GM12878 (cell line): ENCODE measurements at regions not wholly inside any gene's neighbourhood (a gene's known extent, or its start where the extent isn't known, plus 50 kb on each side); places are given as distances from the start of the nearest gene placed in this dataset.

Experiments used
- ATAC-seq: fragments of 200-7000 bp; cut with Tn5 transposase; 3 replicates; pipeline ENCODE4 v1.9.1; 2020; ENCODE audit warnings: mild to moderate bottlenecking, moderate library complexity
- BruUV-seq: library from RNA; stranded (reverse); fragments of 400-500 nt; replicated peaks from 2 replicates; lab custom pipeline; 2021; lab: Mats Ljungman, UMichigan
- CTCF ChIA-PET: fragments of 300-600 bp; sonication (Branson Sonifier 250); formaldehyde crosslinking; extraction: SDS; loops from one replicate; lab custom pipeline; 2021; ENCODE audit warnings: inconsistent platforms; lab: Yijun Ruan, JAX
- POLR2A ChIA-PET: fragments of 350-600 bp; formaldehyde crosslinking; extraction: SDS; loops from one replicate; lab custom pipeline; 2021; ENCODE audit warnings: inconsistent platforms; lab: Charles Lee
- RAD21 ChIA-PET: fragments of 300-600 bp; sonication (Branson Sonifier 250); formaldehyde crosslinking; loops from one replicate; lab custom pipeline; 2023; ENCODE audit warnings: antibody characterized with exemption; ENCODE audit not compliant: unreplicated experiment; lab: Charles Lee
- SMC1A ChIA-PET: fragments of 300-600 bp; sonication (Branson Sonifier 250); formaldehyde crosslinking; loops from one replicate; lab custom pipeline; 2023; ENCODE audit not compliant: unreplicated experiment, uncharacterized antibody; lab: Charles Lee
- DNase-seq: peaks from one replicate; pipeline ENCODE4 v3.0.0-alpha.2; 2011; ENCODE audit warnings: low read depth, low spot score
- FAIRE-seq: peaks from 3 replicates; lab custom pipeline; 2011; peaks lifted over from hg19 to GRCh38; lab: Jason Lieb, UNC
- H2AFZ ChIP-seq: 2 replicates; pipeline ENCODE4 v1.6.0; 2011; ENCODE audit warnings: low read depth, low read length, control low read depth; ENCODE audit not compliant: control insufficient read depth
- H3K27ac ChIP-seq: 2 replicates; pipeline ENCODE4 v1.5.1; 2011; ENCODE audit warnings: control low read depth; ENCODE audit not compliant: control insufficient read depth, insufficient read depth
- H3K27me3 ChIP-seq, 2 experiments: replicated peaks in 1 of 2; 2 replicates each; pipeline versions ENCODE4 v1.6.0 to v1.6.1; 2011; ENCODE audit warnings: low read length in 1 of 2; ENCODE audit not compliant: control insufficient read depth in 2 of 2, insufficient read depth in 2 of 2
- H3K36me3 ChIP-seq, 2 experiments: 2 replicates each; pipeline ENCODE4 v1.5.1; 2011; ENCODE audit warnings: low read length in 1 of 2; ENCODE audit not compliant: control insufficient read depth in 2 of 2, insufficient read depth in 2 of 2
- H3K4me1 ChIP-seq: 2 replicates; pipeline ENCODE4 v1.6.1; 2011; ENCODE audit warnings: mild to moderate bottlenecking, low read length, moderate library complexity, mixed read lengths; ENCODE audit not compliant: control insufficient read depth, insufficient read depth
- H3K4me2 ChIP-seq: 2 replicates; pipeline ENCODE4 v1.6.0; 2011; ENCODE audit warnings: control low read depth; ENCODE audit not compliant: control insufficient read depth, insufficient read depth
- H3K4me3 ChIP-seq: fragments of 200-600 bp; sonication (generic); 2 replicates; pipeline ENCODE4 v1.5.1; 2016
- H3K79me2 ChIP-seq: 2 replicates; pipeline ENCODE4 v1.6.0; 2011; ENCODE audit warnings: low read length; ENCODE audit not compliant: control insufficient read depth, insufficient read depth
- H3K9ac ChIP-seq: 2 replicates; pipeline ENCODE4 v1.8.0; 2011; ENCODE audit warnings: low read length, control low read depth, mixed read lengths; ENCODE audit not compliant: control insufficient read depth, insufficient read depth
- H3K9me3 ChIP-seq: replicated peaks from 3 replicates; pipeline ENCODE4 v1.5.1; 2011; ENCODE audit warnings: mild to moderate bottlenecking, low read length; ENCODE audit not compliant: control insufficient read depth, insufficient read depth
- H4K20me1 ChIP-seq: 2 replicates; pipeline ENCODE4 v1.6.0; 2011; ENCODE audit not compliant: control insufficient read depth, insufficient read depth
- ASH2L ChIP-seq: fragments of 300-600, 200-600 bp; sonication (generic); IDR thresholded peaks from 2 replicates; pipeline ENCODE4 v1.6.1; 2017; ENCODE audit warnings: low read depth, mild to moderate bottlenecking, borderline replicate concordance
- BACH1 ChIP-seq: fragments of 450-650 bp; IDR thresholded peaks from 2 replicates; pipeline ENCODE4 v1.6.1; 2017; ENCODE audit warnings: mild to moderate bottlenecking, borderline replicate concordance
- EP300 ChIP-seq, 2 experiments: fragments of 150-350 bp in 1 of 2; IDR thresholded peaks; 2 replicates each; pipeline ENCODE4 v1.6.1; 2011 to 2012; ENCODE audit warnings: low read depth in 2 of 2, low read length in 2 of 2, borderline replicate concordance in 1 of 2, improper control_type of control experiment in 1 of 2, inconsistent platforms in 1 of 2; ENCODE audit not compliant: control insufficient read depth in 1 of 2
- GATAD2B ChIP-seq: fragments of 450-650 bp; conservative IDR thresholded peaks from 2 replicates; pipeline ENCODE4 v1.6.1; 2017; ENCODE audit warnings: low read depth, mild to moderate bottlenecking, moderate library complexity
- IKZF1 ChIP-seq: fragments of 450-650 bp; conservative IDR thresholded peaks from 2 replicates; pipeline ENCODE4 v1.6.1; 2017; ENCODE audit warnings: antibody characterized with exemption, mild to moderate bottlenecking
- MAX ChIP-seq: IDR thresholded peaks from 2 replicates; pipeline ENCODE4 v1.6.1; 2012; ENCODE audit warnings: low read depth, low read length, improper control_type of control experiment
- NBN ChIP-seq: fragments of 450-650 bp; IDR thresholded peaks from 2 replicates; pipeline ENCODE4 v1.6.1; 2016
- NFYB ChIP-seq: IDR thresholded peaks from 2 replicates; pipeline ENCODE4 v1.6.1; 2011; ENCODE audit warnings: low read depth, mild to moderate bottlenecking, low read length, improper control_type of control experiment, moderate library complexity; ENCODE audit not compliant: insufficient read depth
- REST ChIP-seq: IDR thresholded peaks from 2 replicates; pipeline ENCODE4 v1.6.1; 2012; ENCODE audit warnings: mild to moderate bottlenecking, low read depth, low read length
- STAT3 ChIP-seq: IDR thresholded peaks from 2 replicates; pipeline ENCODE4 v1.6.1; 2011; ENCODE audit warnings: low read depth, low read length, improper control_type of control experiment
- ZBED1 ChIP-seq: IDR thresholded peaks from 2 replicates; pipeline ENCODE4 v1.6.1; 2016; ENCODE audit warnings: borderline replicate concordance
- WGBS: methylation state at CpG from one replicate; pipeline ENCODE4 v1.1.6; 2016; ENCODE audit warnings: low lambda C conversion rate; ENCODE audit not compliant: insufficient replicate concordance, insufficient coverage; ENCODE audit errors: missing lambda C conversion rate; 5-methylcytosine and 5-hydroxymethylcytosine counted together
- in situ Hi-C: fragments of 300-500 bp; cut with MboI; formaldehyde crosslinking; loops from 9 replicates; pipeline ENCODE4 v1.14.3; 2018; ENCODE audit warnings: mixed read lengths
- intact Hi-C: fragments of 100-400 bp; cut with micrococcal nuclease; formaldehyde crosslinking; loops from one replicate; pipeline ENCODE4 v1.14.2; 2022; ENCODE audit not compliant: unreplicated experiment
- TF ChIP-seq, protein P1 (sequence below): fragments of 450-650 bp; IDR thresholded peaks from 2 replicates; pipeline ENCODE4 v1.6.1; 2017; ENCODE audit warnings: mild to moderate bottlenecking, moderate library complexity

GRCh38 chr17:27952366-27952765 lies 59.2 kb upstream of the LYRM9 start (continued):
- TF ChIP-seq MAX = no peak
- no peak for TF ChIP-seq STAT3
- no peak for TF ChIP-seq REST
- TF ChIP-seq, all 136 proteins: peak for 0

DNA sequence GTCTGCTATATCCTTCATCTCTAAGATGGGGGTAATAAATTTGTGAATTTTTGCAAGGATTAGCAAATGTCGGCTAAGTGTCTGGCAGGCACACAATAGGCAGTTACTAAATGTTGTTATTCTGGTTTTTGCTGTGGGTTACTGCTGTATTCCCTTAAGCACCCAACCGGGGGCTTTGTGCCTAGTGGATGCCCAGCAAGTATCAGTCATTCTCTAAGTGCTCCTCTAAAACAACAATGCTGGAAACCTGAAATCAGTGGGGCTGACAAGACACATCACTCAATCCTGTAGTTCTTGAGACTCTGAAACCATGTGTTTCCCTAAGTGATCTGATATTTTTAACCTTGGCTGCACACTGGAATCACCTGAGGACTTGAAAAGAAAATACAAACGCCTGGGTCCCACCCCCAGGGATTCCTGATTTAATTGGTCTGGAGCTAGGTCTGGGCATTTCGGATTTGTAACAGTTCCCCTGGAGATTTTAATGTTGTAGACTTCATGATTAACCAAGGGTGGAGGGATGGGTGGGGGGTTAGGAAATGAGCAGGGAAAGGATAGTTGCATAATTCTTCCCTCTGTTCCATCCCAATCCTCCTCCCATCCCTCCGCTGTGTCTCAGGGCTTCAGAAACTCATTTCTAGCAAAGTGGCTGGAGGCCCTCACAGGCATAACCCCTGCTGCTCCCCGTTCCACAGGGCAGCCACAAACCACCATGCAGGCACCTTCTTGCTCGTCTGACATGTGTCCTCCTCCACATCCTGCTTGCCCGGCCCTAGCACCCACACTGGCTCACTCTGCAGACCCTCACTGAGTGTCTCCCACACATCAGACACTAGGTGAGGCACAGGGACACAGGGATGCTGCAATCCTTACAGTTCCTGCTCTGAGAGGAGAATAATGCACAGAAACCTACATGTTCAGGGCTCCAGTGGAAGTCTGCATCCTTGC lies 61.7 kb upstream of the LYRM9 start:
- in situ Hi-C loops = no loop called here
- H3K9ac ChIP-seq = no peak overlapping the region
- intact Hi-C loops = no loop called here
- no peaks in the 10 kb centered on the region for H4K20me1 ChIP-seq
- ChIA-PET POLR2A (no interaction called here), SMC1A (no interaction called here), RAD21 (no interaction called here), CTCF (no interaction called here)
- ATAC-seq = peak; percentile 23; the same call in 2 of the 3 replicates
- no peak overlapping the region for H2AFZ ChIP-seq
- BruUV-seq = no TSS peak
- H3K27me3 ChIP-seq = no peaks in the 10 kb centered on the region
- no peaks in the 10 kb centered on the region for H3K4me1 ChIP-seq
- H3K27ac ChIP-seq = no peak overlapping the region
- H3K36me3 ChIP-seq = no peaks in the 10 kb centered on the region
- no peaks in the 10 kb centered on the region for H3K79me2 ChIP-seq
- FAIRE-seq = no peak
- H3K4me2 ChIP-seq = no peak overlapping the region
- WGBS = 11% methylated on average over 8 of the region's 8 CpGs
- no peaks in the 10 kb centered on the region for H3K9me3 ChIP-seq
- H3K4me3 ChIP-seq = no peak overlapping the region
- no peak for DNase-seq
- TF ChIP-seq, protein P1, sequence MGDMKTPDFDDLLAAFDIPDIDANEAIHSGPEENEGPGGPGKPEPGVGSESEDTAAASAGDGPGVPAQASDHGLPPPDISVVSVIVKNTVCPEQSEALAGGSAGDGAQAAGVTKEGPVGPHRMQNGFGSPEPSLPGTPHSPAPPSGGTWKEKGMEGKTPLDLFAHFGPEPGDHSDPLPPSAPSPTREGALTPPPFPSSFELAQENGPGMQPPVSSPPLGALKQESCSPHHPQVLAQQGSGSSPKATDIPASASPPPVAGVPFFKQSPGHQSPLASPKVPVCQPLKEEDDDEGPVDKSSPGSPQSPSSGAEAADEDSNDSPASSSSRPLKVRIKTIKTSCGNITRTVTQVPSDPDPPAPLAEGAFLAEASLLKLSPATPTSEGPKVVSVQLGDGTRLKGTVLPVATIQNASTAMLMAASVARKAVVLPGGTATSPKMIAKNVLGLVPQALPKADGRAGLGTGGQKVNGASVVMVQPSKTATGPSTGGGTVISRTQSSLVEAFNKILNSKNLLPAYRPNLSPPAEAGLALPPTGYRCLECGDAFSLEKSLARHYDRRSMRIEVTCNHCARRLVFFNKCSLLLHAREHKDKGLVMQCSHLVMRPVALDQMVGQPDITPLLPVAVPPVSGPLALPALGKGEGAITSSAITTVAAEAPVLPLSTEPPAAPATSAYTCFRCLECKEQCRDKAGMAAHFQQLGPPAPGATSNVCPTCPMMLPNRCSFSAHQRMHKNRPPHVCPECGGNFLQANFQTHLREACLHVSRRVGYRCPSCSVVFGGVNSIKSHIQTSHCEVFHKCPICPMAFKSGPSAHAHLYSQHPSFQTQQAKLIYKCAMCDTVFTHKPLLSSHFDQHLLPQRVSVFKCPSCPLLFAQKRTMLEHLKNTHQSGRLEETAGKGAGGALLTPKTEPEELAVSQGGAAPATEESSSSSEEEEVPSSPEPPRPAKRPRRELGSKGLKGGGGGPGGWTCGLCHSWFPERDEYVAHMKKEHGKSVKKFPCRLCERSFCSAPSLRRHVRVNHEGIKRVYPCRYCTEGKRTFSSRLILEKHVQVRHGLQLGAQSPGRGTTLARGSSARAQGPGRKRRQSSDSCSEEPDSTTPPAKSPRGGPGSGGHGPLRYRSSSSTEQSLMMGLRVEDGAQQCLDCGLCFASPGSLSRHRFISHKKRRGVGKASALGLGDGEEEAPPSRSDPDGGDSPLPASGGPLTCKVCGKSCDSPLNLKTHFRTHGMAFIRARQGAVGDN = no peak
- no peak for TF ChIP-seq IKZF1
- TF ChIP-seq BACH1 = no peak
- TF ChIP-seq EP300 (IDR thresholded peaks at IDR 0.05; ENCODE audit: borderline replicate concordance in 1 of 2, control insufficient read depth in 1 of 2, low read depth in 2 of 2, low read length in 2 of 2) = no peak
- no peak for TF ChIP-seq ZBED1
- no peak for TF ChIP-seq NBN
- TF ChIP-seq ASH2L = no peak
- no peak for TF ChIP-seq NFYB
- TF ChIP-seq GATAD2B = no peak
